ENCODE measurements at regions not wholly inside any gene's neighbourhood (a gene's known extent, or its start where the extent isn't known, plus 50 kb on each side); places are given as distances from the start of the nearest gene placed in this dataset.

DNA sequence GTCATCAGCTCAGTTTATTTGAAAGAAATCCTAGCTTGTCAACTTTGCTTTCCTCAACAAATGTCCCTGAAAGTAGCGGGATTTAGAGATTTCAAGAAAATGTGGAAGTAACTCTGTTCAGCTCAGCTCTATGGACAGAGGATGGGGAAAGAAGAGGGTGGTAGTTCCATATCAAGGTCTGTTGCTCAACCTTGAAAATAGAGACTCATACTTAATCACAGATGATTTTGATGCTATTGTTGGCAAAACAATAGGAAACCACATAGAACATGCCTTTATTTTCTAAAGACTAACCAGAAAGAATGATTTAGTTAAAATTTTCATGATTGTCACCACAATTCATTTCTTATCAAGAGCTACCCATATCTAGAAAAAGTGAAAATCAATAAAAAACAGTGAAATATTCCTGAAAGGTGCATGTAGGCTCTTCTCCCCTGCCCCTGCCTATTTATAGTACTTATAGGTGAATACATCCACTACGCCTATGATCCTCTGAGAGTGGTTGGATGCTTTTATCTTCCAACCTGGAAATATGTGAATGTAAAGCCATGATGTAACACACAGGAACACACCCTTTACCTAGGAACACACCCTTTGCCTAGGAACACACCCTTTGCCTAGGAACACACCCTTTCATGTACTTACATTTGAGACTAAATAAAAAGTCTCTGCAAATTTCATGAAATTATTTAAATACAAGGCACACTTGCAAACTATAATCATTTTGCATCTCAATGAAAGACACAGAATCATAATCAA, 65.8 kb downstream of the ETAA1 start:
- Mint-ChIP-seq H3K9me3 (no peaks in the 10 kb centered on the region), H3K27me3 (ENCODE audit: insufficient read depth) (no peaks in the 10 kb centered on the region), H3K4me3 (no peak overlapping the region), H3K27ac (no peak overlapping the region), H3K36me3 (ENCODE audit: low read depth) (no peaks in the 10 kb centered on the region), H3K4me1 (ENCODE audit: low read depth) (no peaks in the 10 kb centered on the region)
- no peak for DNase-seq (ENCODE audit: low spot score)
- intact Hi-C loops (cut with micrococcal nuclease), result no loop called here

DNA sequence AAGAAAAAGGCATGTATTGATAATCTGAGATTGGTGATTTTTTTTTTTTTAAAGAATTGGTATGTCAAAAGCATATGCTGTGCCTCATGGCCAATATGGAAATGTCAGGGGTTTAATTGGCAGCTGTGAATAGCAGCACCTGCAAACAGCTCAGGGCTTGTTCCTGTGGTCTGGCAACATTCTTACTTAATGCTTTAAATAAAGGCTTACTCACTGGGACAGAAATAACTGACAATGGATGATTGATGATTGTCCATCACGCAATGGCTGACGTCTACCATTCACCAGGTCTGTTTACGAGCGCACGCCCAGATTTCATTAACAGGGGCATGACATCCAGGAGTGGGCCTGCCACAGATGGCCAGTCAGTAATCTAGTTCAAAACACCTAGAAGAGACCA, 66.7 kb downstream of the ETAA1 start:
- H3K4me3 Mint-ChIP-seq, result no peak overlapping the region

DNA sequence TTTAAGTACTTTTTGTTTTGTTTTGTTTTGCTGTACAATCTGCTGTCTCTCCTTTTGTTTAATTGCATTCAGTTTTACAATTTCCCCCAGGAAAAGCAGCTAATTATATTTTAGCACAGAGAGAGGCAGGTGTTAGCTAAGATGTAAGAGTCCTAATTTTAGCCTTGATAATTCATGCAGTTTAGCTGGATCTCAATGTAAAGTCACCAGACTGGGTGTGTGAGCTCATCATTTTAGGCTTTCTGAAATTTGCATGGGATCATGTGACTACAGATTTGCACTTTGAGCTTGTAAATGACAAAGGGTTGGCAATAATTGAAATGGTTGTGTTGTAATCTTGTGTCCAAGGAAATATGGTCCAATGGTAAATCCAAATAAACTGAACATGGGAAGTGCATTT, 68.5 kb downstream of the ETAA1 start:
- no peaks in the 10 kb centered on the region for H3K4me1 Mint-ChIP-seq (ENCODE audit: low read depth)
- no peaks in the 10 kb centered on the region for H3K9me3 Mint-ChIP-seq
- no peak overlapping the region for H3K27ac Mint-ChIP-seq
- no peak for DNase-seq (ENCODE audit: low spot score)
- H3K36me3 Mint-ChIP-seq (ENCODE audit: low read depth), result no peaks in the 10 kb centered on the region
- intact Hi-C loops (cut with micrococcal nuclease), result no loop called here
- no peak overlapping the region for H3K4me3 Mint-ChIP-seq
- no peaks in the 10 kb centered on the region for H3K27me3 Mint-ChIP-seq (ENCODE audit: insufficient read depth)

More for the DNA sequence above, 66.7 kb downstream of the ETAA1 start:
- no peaks in the 10 kb centered on the region for H3K4me1 Mint-ChIP-seq (ENCODE audit: low read depth)
- no peaks in the 10 kb centered on the region for H3K36me3 Mint-ChIP-seq (ENCODE audit: low read depth)
- no peaks in the 10 kb centered on the region for H3K9me3 Mint-ChIP-seq
- no peak for DNase-seq (ENCODE audit: low spot score)
- intact Hi-C loops (cut with micrococcal nuclease), result no loop called here
- H3K27ac Mint-ChIP-seq, result no peak overlapping the region
- H3K27me3 Mint-ChIP-seq (ENCODE audit: insufficient read depth), result no peaks in the 10 kb centered on the region

DNA sequence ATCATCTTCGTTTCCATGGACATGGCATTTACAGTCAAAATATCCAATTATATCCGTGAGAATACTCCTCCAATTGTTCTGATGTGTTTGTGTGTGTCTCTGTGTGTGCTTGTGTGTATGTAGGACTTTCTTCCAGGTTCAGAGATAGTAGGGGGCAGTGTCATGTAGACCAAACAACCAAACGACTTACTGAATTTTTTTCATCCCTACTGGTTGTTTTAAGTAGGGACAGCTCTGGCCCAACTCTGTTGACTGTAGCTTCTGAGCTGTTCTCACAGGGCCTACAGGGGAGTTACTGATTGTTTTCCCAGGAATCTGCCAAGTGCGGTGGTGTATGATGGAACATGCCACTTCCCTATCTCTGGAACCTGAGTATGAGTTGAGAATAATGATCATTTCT, 69.6 kb downstream of the ETAA1 start:
- no peaks in the 10 kb centered on the region for H3K27me3 Mint-ChIP-seq (ENCODE audit: insufficient read depth)
- no peaks in the 10 kb centered on the region for H3K4me1 Mint-ChIP-seq (ENCODE audit: low read depth)
- intact Hi-C loops (cut with micrococcal nuclease), result no loop called here
- H3K4me3 Mint-ChIP-seq, result no peak overlapping the region
- H3K27ac Mint-ChIP-seq, result no peak overlapping the region
- H3K36me3 Mint-ChIP-seq (ENCODE audit: low read depth), result no peaks in the 10 kb centered on the region
- DNase-seq (ENCODE audit: low spot score), result no peak
- no peaks in the 10 kb centered on the region for H3K9me3 Mint-ChIP-seq

DNA sequence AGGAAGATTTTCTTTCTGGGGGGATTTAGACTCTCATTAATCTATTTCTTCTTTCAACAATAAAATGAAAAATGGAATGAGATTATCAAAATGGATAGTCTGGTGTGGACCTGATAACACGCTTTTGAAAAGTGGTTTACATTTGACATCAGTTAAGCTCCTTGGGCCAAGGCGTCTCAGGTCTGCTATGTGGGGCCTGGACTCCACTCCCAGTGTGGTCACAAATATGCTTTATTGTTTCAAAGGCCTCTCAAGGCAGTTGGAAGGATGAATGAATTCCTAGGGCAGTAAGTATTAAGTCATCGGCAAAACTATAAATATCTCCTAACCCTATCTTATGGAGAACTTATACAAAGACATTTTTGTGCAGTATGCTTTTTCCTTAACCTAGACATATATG, 74.5 kb downstream of the ETAA1 start:
- Mint-ChIP-seq H3K4me1 (ENCODE audit: low read depth) (no peaks in the 10 kb centered on the region), H3K36me3 (ENCODE audit: low read depth) (no peaks in the 10 kb centered on the region), H3K4me3 (no peak overlapping the region), H3K27ac (no peak overlapping the region), H3K9me3 (no peaks in the 10 kb centered on the region), H3K27me3 (ENCODE audit: insufficient read depth) (no peaks in the 10 kb centered on the region)
- DNase-seq (ENCODE audit: low spot score), result no peak
- intact Hi-C loops (cut with micrococcal nuclease), result no loop called here

DNA sequence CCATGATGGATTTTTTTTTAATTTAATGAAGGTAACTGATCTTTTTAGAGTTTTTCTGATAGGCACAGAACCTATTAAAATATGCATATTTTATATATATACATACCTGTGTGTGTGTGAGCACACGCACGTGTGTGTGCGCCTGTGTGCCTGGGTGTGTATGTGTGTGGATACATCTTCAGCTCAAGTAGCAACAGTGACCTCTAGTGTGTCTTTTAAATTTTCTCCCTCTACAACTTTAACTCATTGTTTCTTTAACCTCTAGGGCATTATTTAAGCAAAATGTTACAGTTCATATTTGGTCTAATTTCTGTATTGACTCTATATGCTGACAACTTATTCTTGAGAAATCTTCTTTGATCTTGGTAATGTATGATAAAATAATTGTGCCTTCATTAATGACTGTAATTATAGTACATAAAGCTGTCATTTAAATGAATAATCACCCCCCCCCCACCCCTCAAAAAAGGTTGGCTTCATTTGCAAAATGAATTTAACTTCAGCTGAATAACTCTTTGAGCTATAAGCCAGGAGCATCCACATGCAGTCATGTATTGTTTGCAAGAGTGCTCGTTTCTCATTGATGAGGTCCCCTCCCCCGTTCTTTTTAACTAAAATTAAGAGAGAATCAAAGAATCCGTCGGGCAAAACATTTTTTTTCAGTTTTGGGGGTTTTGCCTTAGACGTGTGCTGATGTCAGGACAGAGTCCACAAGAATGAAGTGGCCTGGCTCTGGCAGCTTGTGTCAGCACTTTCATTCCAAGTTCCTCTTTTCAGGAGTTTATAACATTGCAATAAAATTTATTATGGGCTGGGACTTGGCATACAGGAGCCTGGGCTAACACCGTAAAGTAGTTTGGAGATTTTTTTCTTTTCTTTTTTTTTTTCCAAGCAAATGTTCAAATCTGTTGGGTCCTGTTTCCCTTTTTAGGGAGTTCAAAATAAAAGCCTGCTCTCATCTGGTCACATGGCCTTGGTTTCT, 80.0 kb downstream of the ETAA1 start:
- H3K36me3 Mint-ChIP-seq (ENCODE audit: low read depth), result no peaks in the 10 kb centered on the region
- no peak for DNase-seq (ENCODE audit: low spot score)
- H3K27me3 Mint-ChIP-seq (ENCODE audit: insufficient read depth), result peaks cover 2% of the 10 kb centered on the region
- no peaks in the 10 kb centered on the region for H3K9me3 Mint-ChIP-seq
- intact Hi-C loops (cut with micrococcal nuclease), result loop anchor here (5.0 kb wide), 1 partner anchor 1050 kb away; no protein-coding TSS in a partner anchor
- H3K4me1 Mint-ChIP-seq (ENCODE audit: low read depth), result no peaks in the 10 kb centered on the region
- no peak overlapping the region for H3K4me3 Mint-ChIP-seq
- H3K27ac Mint-ChIP-seq, result no peak overlapping the region

DNA sequence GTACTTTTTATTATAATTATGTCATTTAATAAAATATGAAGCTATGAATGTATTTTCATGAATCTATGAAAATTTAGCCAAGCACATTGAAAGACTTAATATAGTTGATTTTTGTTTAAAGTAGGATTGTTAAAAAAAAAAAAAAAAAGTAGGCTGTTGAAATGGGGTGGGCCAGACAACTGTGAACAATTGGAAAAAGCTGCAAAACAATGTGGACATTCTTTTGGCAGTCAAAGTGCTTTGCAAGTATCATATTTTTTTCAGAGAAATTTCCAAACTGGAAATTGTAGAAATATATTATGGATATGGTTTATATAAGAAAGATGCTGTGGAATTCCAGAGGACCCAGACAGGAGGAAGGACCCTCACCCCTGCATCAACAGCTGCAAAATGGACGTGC, 82.1 kb downstream of the ETAA1 start:
- H3K4me1 Mint-ChIP-seq (ENCODE audit: low read depth), result no peaks in the 10 kb centered on the region
- H3K27ac Mint-ChIP-seq, result no peak overlapping the region
- intact Hi-C loops (cut with micrococcal nuclease), result loop anchor here (5.0 kb wide), 1 partner anchor 1052 kb away; no protein-coding TSS in a partner anchor
- H3K4me3 Mint-ChIP-seq, result no peak overlapping the region
- H3K36me3 Mint-ChIP-seq (ENCODE audit: low read depth), result no peaks in the 10 kb centered on the region
- DNase-seq (ENCODE audit: low spot score), result no peak
- H3K27me3 Mint-ChIP-seq (ENCODE audit: insufficient read depth), result peaks cover 2% of the 10 kb centered on the region
- no peaks in the 10 kb centered on the region for H3K9me3 Mint-ChIP-seq

DNA sequence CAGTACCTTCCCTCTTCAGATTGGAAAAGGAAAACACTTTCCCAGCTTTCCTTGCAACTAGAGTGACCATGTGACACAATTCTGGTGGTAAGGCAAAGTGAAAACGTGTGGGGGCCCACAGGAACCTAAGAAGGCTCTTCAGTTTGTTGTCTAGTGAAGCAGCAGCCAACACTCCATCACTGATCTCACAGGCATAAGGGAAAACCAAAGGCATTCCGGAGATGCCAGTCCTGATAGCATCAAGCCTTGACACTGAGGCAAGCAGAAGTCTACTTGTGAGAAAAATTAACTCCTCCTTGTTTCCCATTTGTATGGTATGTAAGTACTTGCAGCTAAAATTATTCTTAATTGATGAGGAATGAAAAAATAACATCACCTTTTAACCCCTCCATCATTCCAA, 88.3 kb downstream of the ETAA1 start:
- Mint-ChIP-seq H3K4me3 (no peak overlapping the region), H3K27ac (no peak overlapping the region), H3K9me3 (no peaks in the 10 kb centered on the region), H3K36me3 (ENCODE audit: low read depth) (no peaks in the 10 kb centered on the region), H3K4me1 (ENCODE audit: low read depth) (no peaks in the 10 kb centered on the region), H3K27me3 (ENCODE audit: insufficient read depth) (no peaks in the 10 kb centered on the region)
- intact Hi-C loops (cut with micrococcal nuclease), result no loop called here
- no peak for DNase-seq (ENCODE audit: low spot score)

DNA sequence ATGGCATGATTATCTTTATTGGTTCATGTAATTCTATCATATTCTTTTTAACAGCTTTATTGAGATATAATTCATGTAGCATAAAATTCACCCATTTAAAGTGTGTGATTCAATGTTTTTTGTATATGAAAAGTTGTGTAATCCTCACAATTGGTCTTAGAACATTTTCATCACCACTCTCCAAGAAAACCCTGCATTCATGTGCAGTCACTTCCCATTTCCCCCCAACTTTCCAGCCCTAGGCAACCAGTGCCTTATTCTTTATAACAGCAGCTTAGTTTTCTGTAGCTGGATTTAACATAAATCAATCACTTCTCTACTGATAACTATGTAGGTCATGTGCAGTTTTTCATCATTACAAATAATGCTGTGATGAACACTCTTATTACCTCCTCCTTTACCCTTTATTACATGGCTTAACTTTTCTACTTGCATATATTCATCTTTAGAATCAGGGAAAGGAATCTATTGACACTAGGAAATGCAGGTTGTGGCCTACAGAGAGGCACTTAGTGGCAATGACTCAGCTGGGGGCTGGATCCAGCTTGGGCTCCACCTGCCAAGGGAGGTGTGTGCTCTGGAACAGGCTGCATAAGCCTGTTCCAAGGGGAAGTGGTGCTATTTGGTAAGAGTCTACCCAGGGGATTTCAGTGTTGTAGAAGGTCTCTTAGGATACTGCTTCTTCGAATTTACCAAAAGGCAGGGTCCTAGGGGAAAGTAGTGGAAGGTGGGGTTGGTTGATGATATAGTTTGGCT, 89.1 kb downstream of the ETAA1 start:
- DNase-seq (ENCODE audit: low spot score), result no peak
- Mint-ChIP-seq H3K27ac (no peak overlapping the region), H3K9me3 (no peaks in the 10 kb centered on the region), H3K4me1 (ENCODE audit: low read depth) (no peaks in the 10 kb centered on the region), H3K36me3 (ENCODE audit: low read depth) (no peaks in the 10 kb centered on the region), H3K4me3 (no peak overlapping the region), H3K27me3 (ENCODE audit: insufficient read depth) (no peaks in the 10 kb centered on the region)
- intact Hi-C loops (cut with micrococcal nuclease), result no loop called here

DNA sequence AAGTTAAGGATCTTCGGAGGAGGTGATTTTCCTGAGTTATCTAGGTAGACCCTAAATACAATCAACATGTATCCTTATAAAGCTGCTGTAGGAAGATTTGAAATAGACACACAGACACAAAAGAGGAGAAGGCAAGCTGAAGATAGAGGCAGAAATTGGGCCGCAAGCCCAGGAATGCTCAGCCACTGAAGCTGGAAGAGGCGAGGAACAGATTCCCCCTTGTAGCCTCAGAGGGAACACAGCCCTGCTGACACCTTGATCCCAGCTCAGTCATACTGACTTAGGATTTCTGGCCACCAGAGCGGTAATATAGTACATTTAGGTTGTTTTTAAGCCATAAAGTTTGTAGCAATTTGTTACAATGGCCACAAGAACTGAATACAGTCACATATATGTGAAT, 90.9 kb downstream of the ETAA1 start:
- Mint-ChIP-seq H3K27ac (no peak overlapping the region), H3K9me3 (no peaks in the 10 kb centered on the region), H3K27me3 (ENCODE audit: insufficient read depth) (no peaks in the 10 kb centered on the region), H3K4me1 (ENCODE audit: low read depth) (no peaks in the 10 kb centered on the region), H3K4me3 (no peak overlapping the region), H3K36me3 (ENCODE audit: low read depth) (no peaks in the 10 kb centered on the region)
- intact Hi-C loops (cut with micrococcal nuclease), result no loop called here
- DNase-seq (ENCODE audit: low spot score), result no peak

DNA sequence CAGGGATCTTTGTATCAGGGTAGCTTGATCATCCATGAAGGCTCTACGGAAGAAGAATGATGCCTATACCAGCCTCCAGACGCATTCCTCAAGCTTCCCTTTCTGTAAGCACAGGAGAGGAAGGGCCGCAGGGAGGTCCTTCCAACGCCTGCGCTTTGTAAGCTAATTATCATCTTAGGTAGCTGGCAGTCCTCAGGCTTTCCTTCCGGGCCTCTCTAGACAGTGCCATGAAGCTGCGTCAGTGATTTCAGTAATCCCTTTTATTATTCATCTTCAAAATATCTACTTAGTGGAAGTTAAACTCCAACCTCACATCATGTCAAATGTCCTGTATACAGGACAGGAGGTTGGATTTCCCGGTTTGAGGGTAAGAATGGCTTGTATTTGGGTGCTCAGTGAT, 92.3 kb downstream of the ETAA1 start:
- no peak overlapping the region for H3K27ac Mint-ChIP-seq
- intact Hi-C loops (cut with micrococcal nuclease), result no loop called here
- no peaks in the 10 kb centered on the region for H3K9me3 Mint-ChIP-seq
- no peak for DNase-seq (ENCODE audit: low spot score)
- no peaks in the 10 kb centered on the region for H3K27me3 Mint-ChIP-seq (ENCODE audit: insufficient read depth)
- H3K36me3 Mint-ChIP-seq (ENCODE audit: low read depth), result no peaks in the 10 kb centered on the region
- no peaks in the 10 kb centered on the region for H3K4me1 Mint-ChIP-seq (ENCODE audit: low read depth)
- no peak overlapping the region for H3K4me3 Mint-ChIP-seq

DNA sequence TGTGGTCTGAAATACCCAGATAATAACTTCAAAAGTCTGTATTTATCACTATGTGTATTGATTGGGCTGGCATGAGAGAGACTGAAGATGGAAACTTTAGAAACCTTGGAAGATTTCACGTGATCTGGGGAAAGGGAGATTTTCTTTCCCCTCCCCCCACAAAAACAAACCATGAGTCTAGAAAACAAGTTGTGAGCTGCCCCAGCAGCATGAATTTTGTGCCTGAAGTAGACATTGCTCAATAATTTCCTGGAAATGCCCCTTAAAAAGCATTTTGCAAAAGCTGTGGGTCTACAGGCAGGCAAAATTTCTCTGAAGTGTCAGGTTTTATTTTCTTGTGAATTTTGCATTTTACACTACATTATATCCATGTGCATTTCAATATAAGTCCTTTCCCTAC, 101.8 kb downstream of the ETAA1 start:
- no peaks in the 10 kb centered on the region for H3K36me3 Mint-ChIP-seq (ENCODE audit: low read depth)
- H3K27me3 Mint-ChIP-seq (ENCODE audit: insufficient read depth), result peaks cover 2% of the 10 kb centered on the region
- no peak for DNase-seq (ENCODE audit: low spot score)
- H3K9me3 Mint-ChIP-seq, result no peaks in the 10 kb centered on the region
- H3K4me3 Mint-ChIP-seq, result no peak overlapping the region
- intact Hi-C loops (cut with micrococcal nuclease), result no loop called here
- H3K4me1 Mint-ChIP-seq (ENCODE audit: low read depth), result no peaks in the 10 kb centered on the region
- H3K27ac Mint-ChIP-seq, result no peak overlapping the region

DNA sequence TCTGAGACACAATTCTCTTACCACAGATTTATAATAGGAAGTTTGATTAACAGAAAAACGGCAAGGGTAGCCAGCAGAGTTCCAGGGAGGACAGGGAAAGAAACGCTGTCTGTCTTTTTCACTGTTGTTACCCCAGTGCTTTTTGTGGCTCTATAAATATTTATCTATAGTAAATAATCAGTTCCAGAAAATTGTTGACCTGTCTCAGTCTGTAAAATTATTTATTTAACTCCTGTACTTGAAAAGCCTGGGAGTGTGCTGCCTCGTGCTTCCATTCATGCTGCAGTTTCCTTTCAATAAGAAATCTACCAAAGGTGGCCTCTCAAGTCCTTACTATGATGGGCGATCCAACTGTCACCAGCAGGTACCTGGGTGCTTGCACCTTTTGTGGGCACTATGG, 102.9 kb downstream of the ETAA1 start:
- H3K9me3 Mint-ChIP-seq, result no peaks in the 10 kb centered on the region
- peaks cover 2% of the 10 kb centered on the region for H3K27me3 Mint-ChIP-seq (ENCODE audit: insufficient read depth)
- intact Hi-C loops (cut with micrococcal nuclease), result no loop called here
- no peak overlapping the region for H3K27ac Mint-ChIP-seq
- H3K4me1 Mint-ChIP-seq (ENCODE audit: low read depth), result no peaks in the 10 kb centered on the region
- H3K36me3 Mint-ChIP-seq (ENCODE audit: low read depth), result no peaks in the 10 kb centered on the region
- H3K4me3 Mint-ChIP-seq, result no peak overlapping the region
- no peak for DNase-seq (ENCODE audit: low spot score)

All from activated T-helper 1 cell treated with anti-CD3 and anti-CD28 coated beads, Interleukin-12 subunit alpha, Interleukin-12 subunit beta, Interleukin-2, Interleukin-4 antibody, amounts not matched to agents 30 ng/mL and 10 ng/mL and 1 ng/mL, durations not matched to agents 14 hours and 24 hours and 36 hours (primary cell).